ENCODE measurements at regions not wholly inside any gene's neighbourhood (a gene's known extent, or its start where the extent isn't known, plus 50 kb on each side); places are given as distances from the start of the nearest gene placed in this dataset.

DNA sequence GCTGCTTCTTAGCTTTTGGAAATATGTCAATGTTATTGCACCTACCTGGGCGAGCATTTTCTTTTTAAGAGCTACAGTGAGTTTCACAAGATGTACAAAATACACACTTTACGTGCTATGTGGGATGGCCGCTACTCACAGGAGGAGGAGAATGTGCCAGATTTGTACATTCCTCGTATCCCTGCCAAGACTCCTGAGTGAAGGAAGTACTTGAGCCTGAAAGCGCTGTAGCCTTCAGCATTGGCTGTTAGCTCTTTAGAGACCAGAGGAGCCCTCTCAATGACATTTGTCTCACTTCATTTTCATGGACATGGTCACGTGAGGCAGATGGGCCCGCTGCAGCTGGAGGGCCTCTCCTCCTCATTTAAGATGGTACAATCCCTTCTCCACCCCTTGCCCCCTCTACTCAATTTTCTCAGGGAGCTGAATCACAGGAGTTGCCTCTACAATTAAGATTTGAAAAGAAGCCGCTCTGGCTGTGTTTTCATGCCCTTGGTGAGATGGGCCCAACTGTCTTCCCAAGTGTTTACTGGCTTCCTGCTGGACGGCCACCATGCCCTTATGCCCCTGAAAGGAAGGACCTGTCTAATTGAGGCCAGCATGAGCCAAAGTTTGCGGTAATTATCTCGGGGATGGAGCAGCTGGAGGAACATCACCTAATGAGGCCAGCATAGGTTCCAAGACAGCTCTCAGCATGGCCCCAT is 442.6 kb downstream of the PRDM2 start:
- Histone ChIP-seq H3K9me3 (no peaks in the 10 kb centered on the region), H3K4me3 (no peak overlapping the region), H3K27ac (no peak overlapping the region), H3K4me2 (no peak overlapping the region), H3K4me1 (no peaks in the 10 kb centered on the region)
- FAIRE-seq, result no peak
- WGBS (ENCODE audit: missing lambda C conversion rate), result 17% methylated on average over 9 of the region's 11 CpGs
- no peak for TF ChIP-seq TP53 (CRISPR knock-in tag; IDR thresholded peaks at IDR 0.05)
- ATAC-seq, result no peak
- ChIA-PET POLR2A (no interaction called here), CTCF (interaction anchor here (0.6 kb wide), 1 partner anchor 206 kb away, joined by 3 read pairs; no protein-coding TSS in a partner anchor)
- DNase-seq (ENCODE audit: low read depth in 1 of 2, low spot score in 1 of 2), result no peak

DNA sequence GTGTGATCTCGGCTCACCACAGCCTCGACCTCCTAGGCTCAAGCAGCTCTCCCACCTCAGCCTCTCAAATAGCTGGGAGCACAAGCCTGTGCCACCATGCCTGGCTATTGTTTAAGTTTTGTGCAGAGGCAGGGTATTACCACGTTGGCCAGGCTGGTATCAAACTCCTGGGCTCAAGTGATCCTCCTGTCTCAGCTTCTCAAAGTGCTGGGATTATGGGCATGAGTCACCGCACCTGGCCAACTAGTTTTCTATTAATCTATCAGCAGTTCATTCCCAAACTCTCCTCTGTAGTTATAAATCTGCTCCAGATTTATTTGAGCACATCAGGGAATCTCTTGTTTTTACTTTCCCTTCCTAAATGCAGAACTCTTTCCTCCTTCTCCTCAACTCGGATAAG is 443.8 kb downstream of the PRDM2 start:
- no peak for DNase-seq (ENCODE audit: low read depth in 1 of 2, low spot score in 1 of 2)
- CTCF ChIA-PET, result interaction anchor here (1.0 kb wide), 1 partner anchor 214 kb away, joined by 3 read pairs; no protein-coding TSS in a partner anchor
- FAIRE-seq, result no peak
- no peak overlapping the region for H3K27ac ChIP-seq
- TF ChIP-seq SMC3 (IDR thresholded peaks at IDR 0.05) (no peak), EHMT2 (IDR thresholded peaks at IDR 0.05; ENCODE audit: low read depth) (no peak), POLR2AphosphoS2 (conservative IDR thresholded peaks at IDR 0.05; ENCODE audit: low read length) (no peak), ATOH8 (CRISPR knock-in tag; IDR thresholded peaks at IDR 0.05; ENCODE audit: low read depth) (no peak), FOXS1 (CRISPR knock-in tag; IDR thresholded peaks at IDR 0.05) (no peak), HMGXB4 (CRISPR knock-in tag; IDR thresholded peaks at IDR 0.05; ENCODE audit: borderline replicate concordance) (no peak), KDM1A (IDR thresholded peaks at IDR 0.05; ENCODE audit: low read depth) (no peak), RARB (CRISPR knock-in tag; IDR thresholded peaks at IDR 0.05) (no peak), PHF8 (IDR thresholded peaks at IDR 0.05; ENCODE audit: borderline replicate concordance, low read depth) (no peak), FOSL2 (IDR thresholded peaks at IDR 0.05) (no peak), FOSL2 (CRISPR knock-in tag; IDR thresholded peaks at IDR 0.05) (no peak), TFCP2L1 (CRISPR knock-in tag; IDR thresholded peaks at IDR 0.05) (no peak), RAD21 (conservative IDR thresholded peaks at IDR 0.05 in 1 of 2, IDR thresholded peaks at IDR 0.05 in 1 of 2) (no peak), CHD2 (IDR thresholded peaks at IDR 0.05; ENCODE audit: low read length, partially characterized antibody) (no peak), MAX (IDR thresholded peaks at IDR 0.05) (no peak)
- H3K4me3 ChIP-seq, result no peak overlapping the region
- POLR2A ChIA-PET, result no interaction called here
- 18% methylated on average over 5 of the region's 5 CpGs for WGBS (ENCODE audit: missing lambda C conversion rate)
- H3K4me2 ChIP-seq, result no peak overlapping the region
- ATAC-seq, result no peak
- no peaks in the 10 kb centered on the region for H3K4me1 ChIP-seq
- H3K9me3 ChIP-seq, result no peaks in the 10 kb centered on the region

DNA sequence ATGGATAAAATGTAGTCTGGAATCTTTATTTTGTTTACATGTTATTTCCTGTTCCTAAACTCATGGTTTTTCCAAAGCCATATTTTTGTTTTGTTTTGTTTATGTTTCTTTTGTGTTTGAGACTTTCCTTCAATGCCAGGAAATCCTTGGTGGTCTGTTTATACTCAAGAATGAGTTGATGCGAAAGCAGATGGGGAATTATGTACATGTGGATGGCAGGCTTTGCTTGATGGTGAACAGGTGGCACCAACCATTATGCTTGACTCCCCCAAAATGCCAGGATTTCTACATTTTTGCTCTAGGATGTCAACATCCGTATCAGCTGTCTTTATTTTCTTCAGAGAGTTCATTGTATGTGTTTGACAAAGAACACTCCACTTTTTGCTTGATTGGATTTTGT is 448.5 kb downstream of the PRDM2 start:
- Histone ChIP-seq H3K4me3 (no peak overlapping the region), H3K9me3 (no peaks in the 10 kb centered on the region), H3K4me2 (no peak overlapping the region), H3K4me1 (no peaks in the 10 kb centered on the region), H3K27ac (no peak overlapping the region)
- TF ChIP-seq CBX8 (IDR thresholded peaks at IDR 0.05) (no peak), PHF8 (IDR thresholded peaks at IDR 0.05; ENCODE audit: borderline replicate concordance, low read depth) (no peak), HMGXB4 (CRISPR knock-in tag; IDR thresholded peaks at IDR 0.05; ENCODE audit: borderline replicate concordance) (no peak), EP300 (IDR thresholded peaks at IDR 0.05) (no peak), HDAC2 (IDR thresholded peaks at IDR 0.05) (no peak), TFCP2L1 (CRISPR knock-in tag; IDR thresholded peaks at IDR 0.05) (no peak), CBX2 (IDR thresholded peaks at IDR 0.05; ENCODE audit: borderline replicate concordance, low read depth) (no peak), RARB (CRISPR knock-in tag; IDR thresholded peaks at IDR 0.05) (no peak), KDM1A (IDR thresholded peaks at IDR 0.05; ENCODE audit: low read depth) (no peak), MYC (IDR thresholded peaks at IDR 0.05; ENCODE audit: borderline replicate concordance, low read length) (no peak), KDM5A (IDR thresholded peaks at IDR 0.05) (no peak), TP53 (CRISPR knock-in tag; IDR thresholded peaks at IDR 0.05) (no peak)
- TF ChIP-seq, protein P1, sequence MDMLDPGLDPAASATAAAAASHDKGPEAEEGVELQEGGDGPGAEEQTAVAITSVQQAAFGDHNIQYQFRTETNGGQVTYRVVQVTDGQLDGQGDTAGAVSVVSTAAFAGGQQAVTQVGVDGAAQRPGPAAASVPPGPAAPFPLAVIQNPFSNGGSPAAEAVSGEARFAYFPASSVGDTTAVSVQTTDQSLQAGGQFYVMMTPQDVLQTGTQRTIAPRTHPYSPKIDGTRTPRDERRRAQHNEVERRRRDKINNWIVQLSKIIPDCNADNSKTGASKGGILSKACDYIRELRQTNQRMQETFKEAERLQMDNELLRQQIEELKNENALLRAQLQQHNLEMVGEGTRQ (IDR thresholded peaks at IDR 0.05), result no peak
- 14% methylated on average over 2 of the region's 2 CpGs for WGBS (ENCODE audit: missing lambda C conversion rate)
- FAIRE-seq, result no peak
- ChIA-PET CTCF (no interaction called here), POLR2A (no interaction called here)
- no peak for DNase-seq (ENCODE audit: low read depth in 1 of 2, low spot score in 1 of 2)
- no peak for ATAC-seq
